ENCODE measurements at regions not wholly inside any gene's neighbourhood (a gene's known extent, or its start where the extent isn't known, plus 50 kb on each side); places are given as distances from the start of the nearest gene placed in this dataset.

GRCh38 chr6:170176898-170177771 lies 113.7 kb downstream of the DLL1 start:
- Histone ChIP-seq H3K9me3 (no peaks in the 10 kb centered on the region), H3K4me1 (ENCODE audit: control insufficient read depth in 1 of 2, insufficient read depth in 1 of 2, low read depth in 1 of 2, low read length in 1 of 2) (no peaks in the 10 kb centered on the region)

GRCh38 chr6:170176136-170176897 lies 114.6 kb downstream of the DLL1 start:
- no peaks in the 10 kb centered on the region for H3K4me1 ChIP-seq (ENCODE audit: control insufficient read depth in 1 of 2, insufficient read depth in 1 of 2, low read depth in 1 of 2, low read length in 1 of 2)
- H3K36me3 ChIP-seq, result no peaks in the 10 kb centered on the region
- no peaks in the 10 kb centered on the region for H3K27me3 ChIP-seq
- no peak for TF ChIP-seq CTCF (IDR thresholded peaks at IDR 0.05)
- H3K27ac ChIP-seq, result no peak overlapping the region
- H3K4me3 ChIP-seq (ENCODE audit: low read depth in 1 of 2, low read length in 1 of 2), result no peak overlapping the region
- H3K9me3 ChIP-seq, result no peaks in the 10 kb centered on the region

More at GRCh38 chr6:170176898-170177771, 113.7 kb downstream of the DLL1 start:
- TF ChIP-seq CTCF (IDR thresholded peaks at IDR 0.05), result no peak
- no peak overlapping the region for H3K27ac ChIP-seq
- H3K4me3 ChIP-seq (ENCODE audit: low read depth in 1 of 2, low read length in 1 of 2), result no peak overlapping the region
- no peaks in the 10 kb centered on the region for H3K27me3 ChIP-seq
- H3K36me3 ChIP-seq, result no peaks in the 10 kb centered on the region

GRCh38 chr6:170175644-170176135 lies 115.2 kb downstream of the DLL1 start:
- TF ChIP-seq CTCF (IDR thresholded peaks at IDR 0.05), result no peak
- Histone ChIP-seq H3K27ac (no peak overlapping the region), H3K36me3 (no peaks in the 10 kb centered on the region), H3K27me3 (no peaks in the 10 kb centered on the region), H3K9me3 (no peaks in the 10 kb centered on the region), H3K4me3 (ENCODE audit: low read depth in 1 of 2, low read length in 1 of 2) (no peak overlapping the region), H3K4me1 (ENCODE audit: control insufficient read depth in 1 of 2, insufficient read depth in 1 of 2, low read depth in 1 of 2, low read length in 1 of 2) (no peaks in the 10 kb centered on the region)

- no peak for TF ChIP-seq CTCF (IDR thresholded peaks at IDR 0.05)
- H3K27ac ChIP-seq, result no peak overlapping the region
Observed at GRCh38 chr6:170174771-170175643, 115.9 kb downstream of the DLL1 start.

GRCh38 chr6:170174124-170174770 lies 116.6 kb downstream of the DLL1 start:
- Histone ChIP-seq H3K36me3 (no peaks in the 10 kb centered on the region), H3K27me3 (no peaks in the 10 kb centered on the region), H3K9me3 (no peaks in the 10 kb centered on the region), H3K27ac (no peak overlapping the region), H3K4me3 (ENCODE audit: low read depth in 1 of 2, low read length in 1 of 2) (no peak overlapping the region), H3K4me1 (ENCODE audit: control insufficient read depth in 1 of 2, insufficient read depth in 1 of 2, low read depth in 1 of 2, low read length in 1 of 2) (no peaks in the 10 kb centered on the region)
- TF ChIP-seq CTCF (IDR thresholded peaks at IDR 0.05), result no peak

More at GRCh38 chr6:170174771-170175643, 115.9 kb downstream of the DLL1 start:
- no peaks in the 10 kb centered on the region for H3K9me3 ChIP-seq
- no peaks in the 10 kb centered on the region for H3K4me1 ChIP-seq (ENCODE audit: control insufficient read depth in 1 of 2, insufficient read depth in 1 of 2, low read depth in 1 of 2, low read length in 1 of 2)
- no peaks in the 10 kb centered on the region for H3K27me3 ChIP-seq
- H3K4me3 ChIP-seq (ENCODE audit: low read depth in 1 of 2, low read length in 1 of 2), result no peak overlapping the region
- H3K36me3 ChIP-seq, result no peaks in the 10 kb centered on the region
